Activated naive CD4-positive, alpha-beta T cell treated with Interleukin-2 at 50 U/mL for 16 hours (primary cell): ENCODE measurements at regions not wholly inside any gene's neighbourhood (a gene's known extent, or its start where the extent isn't known, plus 50 kb on each side); places are given as distances from the start of the nearest gene placed in this dataset.

ENCODE experiments used
- DNase-seq: peaks from one replicate; pipeline ENCODE4 v3.0.0-alpha.2; 2020

DNA sequence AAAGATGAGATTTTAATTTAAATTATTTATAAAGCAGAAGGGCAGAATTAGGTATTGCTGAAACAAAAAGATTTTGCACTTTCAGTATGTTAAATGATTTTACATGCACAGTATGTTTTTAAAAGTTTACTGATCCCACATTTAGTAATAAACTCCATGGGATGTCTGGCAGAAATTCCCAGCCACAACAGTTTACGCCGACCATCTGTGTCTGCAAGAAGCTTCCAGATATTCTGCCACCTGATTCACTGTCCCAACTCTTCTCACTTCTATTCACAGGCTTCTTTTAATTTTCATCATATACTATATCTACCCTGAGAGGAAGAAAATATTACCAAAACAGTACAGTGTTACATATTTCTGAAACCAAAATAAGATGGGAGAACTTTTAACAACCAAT is 115.8 kb upstream of the IQCM start:
- no peak for DNase-seq

DNA sequence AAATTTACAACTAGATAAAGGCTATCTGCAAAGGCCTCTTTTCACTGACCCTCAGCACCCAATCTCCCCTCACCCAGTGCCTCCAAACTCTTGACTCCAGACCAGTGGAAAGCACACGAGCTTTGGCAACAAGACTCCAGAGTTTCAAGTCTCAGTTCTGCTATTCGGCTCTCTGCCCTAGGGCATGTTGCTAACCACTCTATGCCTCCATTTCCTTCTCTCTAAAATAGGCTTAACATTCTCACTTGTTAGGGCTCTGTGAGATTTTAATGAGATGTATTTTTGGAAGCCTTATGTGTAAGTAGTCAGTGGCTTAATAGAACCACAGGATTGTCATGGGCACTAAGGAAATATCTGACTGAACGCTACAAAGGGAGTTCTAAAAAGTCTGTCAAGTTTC is 116.5 kb upstream of the IQCM start:
- DNase-seq: no peak

DNA sequence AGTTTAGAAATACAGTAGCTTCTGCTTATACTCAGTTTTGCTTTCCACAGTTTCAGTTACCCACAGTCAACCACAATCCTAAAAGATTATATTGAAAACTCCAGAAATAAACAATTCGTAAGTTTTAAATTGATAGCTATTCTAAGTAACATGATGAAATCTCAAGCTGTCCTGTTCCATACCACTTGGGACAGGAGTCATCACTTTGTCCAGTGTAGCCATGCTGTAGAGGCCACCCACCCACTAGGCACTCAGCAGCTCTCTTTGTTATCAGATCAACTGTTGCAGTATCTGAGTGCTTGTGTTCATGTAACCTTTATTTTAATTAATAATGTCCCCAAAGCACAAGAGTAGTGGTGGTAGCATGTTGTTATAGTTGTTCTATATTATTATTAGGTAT is 117.5 kb upstream of the IQCM start:
- no peak for DNase-seq

DNA sequence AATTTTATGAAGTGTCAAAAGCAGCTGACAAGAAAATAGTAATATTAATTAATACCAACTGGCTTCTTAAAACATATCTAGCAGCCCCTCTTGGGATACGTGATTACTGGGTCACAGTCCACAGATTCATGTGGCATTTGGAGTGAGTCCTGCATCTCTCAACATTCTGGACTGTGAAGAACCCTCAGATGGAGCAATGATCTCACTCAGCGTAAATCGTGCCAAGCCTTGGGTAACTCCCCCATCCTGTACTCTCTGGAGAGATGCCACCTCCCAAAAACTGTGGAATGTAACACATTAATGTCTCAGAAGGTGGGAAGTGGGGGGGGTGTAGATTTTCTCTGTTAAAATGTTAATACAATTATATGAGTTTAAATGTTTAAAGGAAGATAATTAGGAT is 118.2 kb upstream of the IQCM start:
- DNase-seq: no peak

- DNase-seq: no peak
Observed at GRCh38 chr4:149949381-149949780, 128.9 kb upstream of the DCLK2 start.

DNA sequence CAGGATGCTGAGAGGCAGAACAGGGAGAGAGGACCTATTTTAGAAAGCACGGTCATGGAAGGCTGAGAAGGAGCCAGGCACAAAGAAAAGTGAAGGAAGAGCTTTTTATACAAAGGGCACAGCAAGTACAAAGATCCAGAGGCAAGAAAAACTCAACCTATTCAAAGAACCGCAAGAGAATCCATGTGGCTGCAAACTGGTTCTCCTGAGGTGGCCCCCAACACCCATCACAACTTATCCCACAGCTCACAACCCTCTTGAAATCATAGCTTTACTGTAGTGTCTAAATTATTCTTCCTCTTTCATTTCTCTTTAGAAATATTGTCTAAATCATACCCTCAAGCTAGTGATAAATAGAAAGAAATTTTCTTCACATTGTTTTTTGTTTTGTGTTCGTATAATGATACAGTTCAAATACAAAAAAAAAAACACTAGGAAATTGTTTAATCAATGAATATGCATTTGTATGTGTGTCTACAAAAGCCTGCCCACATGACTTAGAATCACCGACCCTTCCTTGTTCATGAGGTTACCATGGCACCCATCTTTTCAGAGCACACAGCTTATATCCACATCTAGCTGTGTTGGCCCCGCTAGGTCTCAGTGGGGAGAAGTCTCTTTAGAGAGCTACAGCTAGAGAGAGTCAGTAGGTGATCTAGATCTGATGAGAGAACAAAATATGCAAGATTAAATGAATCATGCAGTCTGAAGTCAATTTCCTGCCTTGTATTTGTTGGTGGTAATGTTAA is 126.9 kb upstream of the DCLK2 start:
- no peak for DNase-seq

- no peak for DNase-seq
Observed at GRCh38 chr4:149952101-149952500, 126.1 kb upstream of the DCLK2 start.

DNA sequence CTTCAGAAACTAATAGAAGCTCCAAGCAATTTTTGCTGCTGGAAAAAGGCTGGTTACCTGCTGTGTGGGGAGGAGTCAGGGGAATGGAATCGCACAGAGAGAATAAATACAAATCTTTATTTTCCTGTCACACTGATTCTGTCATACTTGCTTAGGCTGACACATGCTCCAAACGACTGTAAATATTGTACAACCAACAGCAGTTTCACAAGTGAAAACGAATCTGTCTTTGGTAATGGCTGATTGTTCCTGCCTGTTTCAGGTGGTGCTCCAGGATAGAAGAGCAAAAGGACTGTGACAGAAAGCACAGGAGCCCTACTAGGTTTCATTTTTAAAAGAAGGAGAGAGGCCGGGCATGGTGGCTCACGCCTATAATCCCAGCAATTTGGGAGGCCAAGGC is 125.5 kb upstream of the DCLK2 start:
- DNase-seq: no peak

GRCh38 chr4:149955780-149956390 is 122.4 kb upstream of the DCLK2 start:
- no peak for DNase-seq

GRCh38 chr4:149956678-149957077 is 121.6 kb upstream of the DCLK2 start:
- DNase-seq: no peak

DNA sequence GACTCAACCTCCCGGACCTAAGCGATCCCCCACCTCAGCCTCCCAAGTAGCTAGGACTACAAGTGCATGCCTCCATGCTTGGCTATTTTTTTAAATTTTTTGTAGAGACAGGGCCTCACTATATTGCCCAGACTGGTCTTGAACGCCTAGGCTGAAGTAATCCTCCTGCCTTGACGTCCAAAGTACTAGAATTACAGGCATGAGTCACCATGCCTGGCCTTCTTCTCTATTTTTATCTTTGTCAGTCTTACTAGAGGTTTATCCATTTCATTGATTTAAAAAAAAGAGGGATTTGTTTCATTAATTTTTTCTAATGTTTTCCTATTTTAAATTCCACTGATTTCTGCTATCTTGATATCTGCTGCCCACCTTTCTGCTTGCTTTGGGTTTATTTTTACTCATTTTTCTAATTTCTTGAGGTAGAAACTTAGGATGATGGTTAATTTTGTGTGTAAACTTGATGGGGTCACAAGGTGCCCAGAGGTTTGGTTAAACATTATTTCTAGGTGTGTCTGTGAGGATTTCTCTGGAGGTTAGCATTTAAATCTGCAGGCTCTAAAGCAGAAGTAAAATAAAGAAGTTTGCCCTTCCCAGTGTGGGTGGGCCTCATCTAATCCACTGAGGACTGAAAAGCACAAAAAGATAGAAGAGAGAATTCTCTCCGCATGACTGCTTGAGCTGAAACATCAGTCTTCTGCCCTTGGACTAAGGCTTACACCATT is 116.2 kb upstream of the DCLK2 start:
- DNase-seq: no peak

- DNase-seq: no peak
Observed at GRCh38 chr4:149964001-149964796, 114.0 kb upstream of the DCLK2 start.

DNA sequence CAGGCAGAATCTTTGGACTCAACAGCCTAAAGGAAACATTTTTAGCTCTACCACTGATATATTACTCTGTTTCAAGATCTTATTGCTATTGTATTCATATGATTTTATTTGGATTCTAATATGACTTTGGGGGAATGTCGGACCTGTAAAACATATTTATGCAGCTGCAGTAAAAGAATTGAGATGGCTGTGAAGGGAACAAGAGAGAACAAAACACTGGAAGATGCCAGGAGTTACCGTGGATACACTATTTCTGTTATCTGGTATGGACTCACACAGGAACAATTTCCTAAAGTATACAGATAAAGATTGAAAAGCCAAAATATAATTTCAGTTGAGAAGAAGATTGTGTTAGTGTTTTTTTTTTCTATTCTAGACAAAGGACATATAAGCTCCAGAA is 113.0 kb upstream of the DCLK2 start:
- DNase-seq: no peak

DNA sequence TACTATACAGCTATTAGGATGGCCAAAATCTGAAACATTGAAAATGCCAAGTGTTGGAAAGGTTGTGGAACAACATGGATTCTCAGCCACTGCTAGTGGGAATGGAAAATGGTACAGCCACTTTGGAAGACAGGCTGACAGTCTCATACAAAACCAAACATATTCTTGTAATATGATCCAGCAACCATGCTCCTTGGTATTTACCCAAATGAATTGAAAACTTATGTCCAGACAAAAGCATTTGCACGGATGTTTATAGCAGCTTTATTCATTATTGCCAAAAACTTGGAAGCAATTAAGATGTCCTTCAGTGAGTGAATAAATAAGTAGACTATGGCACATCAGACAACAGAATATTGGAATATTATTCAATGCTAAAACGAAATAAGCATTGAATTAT is 105.8 kb upstream of the DCLK2 start:
- no peak for DNase-seq

GRCh38 chr4:149973181-149973580 is 105.1 kb upstream of the DCLK2 start:
- DNase-seq: no peak

GRCh38 chr4:149975172-149975571 is 103.1 kb upstream of the DCLK2 start:
- DNase-seq: no peak

DNA sequence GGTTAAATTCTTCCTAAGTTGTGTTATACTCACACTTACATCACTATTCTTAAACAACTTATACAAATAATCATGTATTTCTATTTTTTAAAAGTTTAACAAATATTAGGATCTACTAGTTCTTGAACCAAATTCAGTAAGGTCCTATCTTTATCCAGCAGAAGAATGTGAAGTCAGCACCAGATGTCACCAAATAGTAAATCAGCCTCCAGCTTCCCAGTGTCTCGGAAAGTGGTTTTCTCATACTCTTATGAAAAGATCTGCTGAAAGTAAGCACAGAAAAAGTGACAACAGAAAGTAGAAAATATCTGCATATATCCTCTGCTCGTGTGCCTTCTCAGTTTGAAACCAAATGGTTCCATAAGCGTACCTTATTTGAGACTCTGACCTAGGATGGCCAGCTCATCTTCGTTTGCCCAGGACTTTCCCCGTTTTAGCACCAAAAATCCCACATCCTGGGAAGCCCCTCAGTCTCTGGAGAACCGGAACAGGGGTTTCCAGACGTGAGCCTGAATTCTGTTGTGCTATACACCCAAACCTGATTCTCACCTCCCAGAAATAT is 98.0 kb upstream of the DCLK2 start:
- no peak for DNase-seq

DNA sequence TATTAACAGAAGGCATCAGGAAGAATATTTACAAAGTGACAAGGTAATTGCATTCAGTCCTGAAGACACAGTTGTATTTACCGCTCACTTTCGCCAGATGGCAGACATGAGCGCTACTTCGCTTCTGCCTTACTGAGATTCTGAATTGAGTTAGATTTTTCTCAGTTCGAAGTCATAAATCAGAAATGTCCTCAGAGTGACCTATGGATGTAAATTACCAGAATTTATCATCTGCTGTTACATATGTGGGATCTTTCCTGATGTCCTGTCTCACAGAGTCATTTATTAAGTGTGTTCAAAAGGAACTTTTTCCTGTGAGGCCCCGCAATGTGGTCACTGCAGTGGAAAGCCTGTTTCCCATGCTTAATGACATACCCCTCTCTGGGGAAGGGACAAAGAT is 97.3 kb upstream of the DCLK2 start:
- peak; percentile 54 for DNase-seq

DNA sequence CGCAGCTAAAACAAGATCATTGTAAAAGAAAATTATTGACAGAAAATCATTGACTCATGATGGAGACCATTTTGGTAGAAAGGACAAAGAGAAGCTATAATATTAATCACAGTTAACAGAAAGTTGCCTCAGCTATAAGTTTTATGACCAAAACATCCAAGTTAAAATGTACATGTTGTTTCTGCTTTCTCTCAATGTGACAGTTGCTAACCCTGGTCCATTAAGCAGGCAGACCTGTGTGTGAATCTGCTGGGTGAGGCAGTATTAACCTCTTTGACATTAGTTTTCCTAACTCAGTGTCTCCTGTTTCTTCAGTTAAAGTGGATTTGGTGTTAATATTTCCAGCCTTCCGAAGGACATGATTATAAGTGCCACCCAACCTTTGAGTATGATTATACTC is 94.8 kb upstream of the DCLK2 start:
- DNase-seq: no peak

DNA sequence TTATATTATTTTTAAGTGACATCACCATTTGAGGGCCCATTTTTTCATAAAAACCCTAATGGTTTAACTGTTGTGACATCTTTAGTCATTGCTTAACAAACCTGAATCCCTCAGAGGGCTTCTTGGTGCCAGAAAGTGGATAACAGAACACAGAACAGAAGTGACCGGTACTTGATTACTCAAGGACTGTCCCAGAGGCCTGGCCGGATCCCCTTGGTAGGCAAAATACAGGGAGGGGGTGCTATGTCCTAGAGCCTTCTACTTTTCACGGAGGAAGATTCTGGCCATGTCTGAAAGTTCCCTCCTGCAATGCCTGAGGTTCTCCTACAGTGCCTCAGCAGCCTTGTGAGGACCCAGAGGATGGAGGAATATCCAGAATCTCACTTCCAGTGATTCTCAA is 94.3 kb upstream of the DCLK2 start:
- no peak for DNase-seq

DNA sequence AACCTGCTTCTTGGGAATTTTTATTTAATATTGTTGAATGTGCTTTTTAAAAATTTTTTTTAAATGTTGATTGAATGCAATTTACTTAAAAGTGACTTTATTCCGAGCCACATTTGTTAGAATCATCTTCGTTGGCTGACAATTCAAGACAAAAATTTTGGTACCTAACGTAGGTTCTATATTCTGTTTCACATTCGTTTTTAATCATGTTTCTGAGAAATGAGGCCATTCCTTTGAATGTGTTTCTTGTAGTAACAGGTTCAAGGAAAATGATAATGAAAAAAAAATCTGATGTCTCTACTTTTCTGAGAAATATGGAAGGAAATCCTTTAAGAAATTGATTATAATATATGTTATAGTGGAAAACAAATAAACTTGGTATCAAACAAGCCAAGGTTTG is 92.3 kb upstream of the DCLK2 start:
- no peak for DNase-seq

DNA sequence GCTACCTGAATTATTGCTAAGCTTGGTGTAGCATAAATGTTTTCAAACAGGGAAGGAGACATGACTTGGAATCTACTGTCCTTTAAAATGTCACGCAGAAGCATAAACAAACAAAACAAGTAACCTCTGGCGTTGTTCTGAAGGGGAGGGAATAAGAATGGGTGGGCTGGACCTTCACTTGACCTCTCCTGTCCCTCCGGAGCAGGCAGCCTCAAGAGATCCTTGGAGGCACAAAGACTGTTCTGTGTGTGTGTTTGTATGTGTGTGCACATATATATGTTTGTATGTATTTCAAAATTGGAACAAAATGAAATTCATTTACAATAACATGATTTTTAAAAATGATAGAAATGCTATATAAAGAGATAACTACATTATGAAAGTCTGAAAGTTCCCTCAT is 91.3 kb upstream of the DCLK2 start:
- DNase-seq: no peak
